HG03558 (cell line): ENCODE measurements at regions not wholly inside any gene's neighbourhood (a gene's known extent, or its start where the extent isn't known, plus 50 kb on each side); places are given as distances from the start of the nearest gene placed in this dataset.
"Not testable (repeated sequence)": the region's sequence is repeated elsewhere in the genome, so short reads cannot be mapped to it uniquely, and the experiment has no call there.

Source experiments
- ATAC-seq: cut with Tn5 transposase; IDR thresholded peaks from one replicate; pipeline ENCODE4 v1.9.1; 2021; ENCODE audit warnings: moderate number of reproducible peaks; ENCODE audit not compliant: unreplicated experiment; ENCODE audit errors: extremely low read depth

GRCh38 chr2:129361688-129362087 is 617.8 kb upstream of the RAB6C start:
- ATAC-seq, result no peak

- ATAC-seq, result no peak
These were observed 613.2 kb upstream of the RAB6C start for GRCh38 chr2:129366263-129366662.

GRCh38 chr2:129367107-129367506 is 612.4 kb upstream of the RAB6C start:
- no peak for ATAC-seq

- ATAC-seq, result no peak
These were observed 610.0 kb upstream of the RAB6C start for GRCh38 chr2:129369437-129369836.

GRCh38 chr2:129374452-129374851 is 605.0 kb upstream of the RAB6C start:
- no peak for ATAC-seq

- no peak for ATAC-seq
These were observed 603.6 kb upstream of the RAB6C start for GRCh38 chr2:129375632-129376425.

- no peak for ATAC-seq
These were observed 602.9 kb upstream of the RAB6C start for GRCh38 chr2:129376426-129377077.

- no peak for ATAC-seq
These were observed 602.4 kb upstream of the RAB6C start for GRCh38 chr2:129377078-129377469.

- no peak for ATAC-seq
These were observed 601.3 kb upstream of the RAB6C start for GRCh38 chr2:129378186-129378585.

GRCh38 chr2:129379411-129379810 is 600.1 kb upstream of the RAB6C start:
- ATAC-seq, result no peak

GRCh38 chr2:129381789-129382188 is 597.7 kb upstream of the RAB6C start:
- no peak for ATAC-seq

- no peak for ATAC-seq
These were observed 590.6 kb upstream of the RAB6C start for GRCh38 chr2:129388870-129389269.

- ATAC-seq, result no peak
These were observed 585.6 kb upstream of the RAB6C start for GRCh38 chr2:129393816-129394215.

GRCh38 chr2:129396980-129397599 is 582.4 kb upstream of the RAB6C start:
- no peak for ATAC-seq

- ATAC-seq, result no peak
These were observed 578.6 kb upstream of the RAB6C start for GRCh38 chr2:129400826-129401225.

- no peak for ATAC-seq
These were observed 577.4 kb upstream of the RAB6C start for GRCh38 chr2:129402076-129402475.

GRCh38 chr2:129404000-129404685 is 575.3 kb upstream of the RAB6C start:
- ATAC-seq, result no peak

- ATAC-seq, result no peak
These were observed 570.9 kb upstream of the RAB6C start for GRCh38 chr2:129408570-129408969.

- ATAC-seq, result not testable (repeated sequence)
These were observed 562.4 kb upstream of the RAB6C start for GRCh38 chr2:129417041-129417440.

GRCh38 chr2:129422028-129422427 is 557.4 kb upstream of the RAB6C start:
- no peak for ATAC-seq
